HG03342 (cell line): ENCODE measurements at regions not wholly inside any gene's neighbourhood (a gene's known extent, or its start where the extent isn't known, plus 50 kb on each side); places are given as distances from the start of the nearest gene placed in this dataset.

Source experiments
- ATAC-seq: cut with Tn5 transposase; IDR thresholded peaks from one replicate; pipeline ENCODE4 v1.9.1; 2021; ENCODE audit warnings: mild to moderate bottlenecking, moderate library complexity; ENCODE audit not compliant: unreplicated experiment

DNA sequence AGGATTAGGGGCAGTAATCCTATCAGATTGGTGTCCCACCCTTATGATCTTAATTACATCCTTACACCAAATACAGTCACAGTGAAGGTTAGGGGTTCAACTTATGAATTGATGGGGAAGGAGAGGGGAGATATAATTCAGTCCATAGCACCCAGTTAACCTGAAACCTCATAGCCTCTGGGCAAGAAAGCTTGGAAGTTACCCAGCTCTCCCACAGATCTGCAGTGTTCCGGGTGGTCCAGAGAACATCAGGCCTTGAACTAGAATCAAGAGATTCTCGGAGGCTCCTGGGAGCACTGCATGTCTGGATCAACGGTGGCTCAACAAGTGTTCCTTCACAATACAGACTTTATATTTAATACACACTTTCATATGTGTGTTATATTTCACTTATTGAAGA is 392.6 kb upstream of the MARCKS start:
- ATAC-seq, result no peak

DNA sequence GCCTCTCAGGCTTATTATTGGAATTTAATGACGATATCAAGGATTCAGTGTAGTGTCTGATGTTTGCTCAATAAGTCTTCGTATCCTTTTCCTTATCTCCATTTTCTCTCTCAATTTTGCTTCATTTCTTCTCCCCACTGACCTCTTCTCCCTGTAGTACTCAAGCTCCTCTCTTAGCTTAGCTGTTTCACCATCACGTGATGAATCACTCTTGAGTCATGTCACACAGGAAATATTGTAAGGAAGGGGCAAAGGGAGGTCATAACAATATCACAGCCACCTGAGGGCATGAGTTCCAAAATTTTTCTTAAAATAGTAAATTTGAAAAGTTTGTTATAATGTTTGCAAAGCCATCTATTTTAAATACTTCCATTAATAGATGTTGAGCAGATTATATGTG is 392.2 kb upstream of the MARCKS start:
- ATAC-seq, result no peak

DNA sequence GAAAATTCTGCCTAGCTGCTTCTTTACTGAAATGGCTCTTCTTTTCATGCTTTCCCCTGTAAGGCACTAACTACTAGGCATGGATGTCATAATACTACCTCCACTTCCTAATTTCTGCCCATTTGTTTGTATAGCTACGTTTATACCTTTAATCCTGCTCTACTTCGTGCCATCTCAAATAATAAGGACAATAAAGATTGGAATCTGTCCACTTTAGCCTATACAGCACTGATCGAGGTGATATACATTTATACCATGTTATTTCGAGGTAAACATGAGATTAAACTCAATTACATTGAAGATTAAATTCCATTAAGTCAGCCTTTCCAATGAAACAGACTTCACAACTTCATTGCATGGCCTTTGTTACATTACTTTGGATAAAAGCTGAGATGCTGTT is 390.6 kb upstream of the MARCKS start:
- ATAC-seq, result no peak

DNA sequence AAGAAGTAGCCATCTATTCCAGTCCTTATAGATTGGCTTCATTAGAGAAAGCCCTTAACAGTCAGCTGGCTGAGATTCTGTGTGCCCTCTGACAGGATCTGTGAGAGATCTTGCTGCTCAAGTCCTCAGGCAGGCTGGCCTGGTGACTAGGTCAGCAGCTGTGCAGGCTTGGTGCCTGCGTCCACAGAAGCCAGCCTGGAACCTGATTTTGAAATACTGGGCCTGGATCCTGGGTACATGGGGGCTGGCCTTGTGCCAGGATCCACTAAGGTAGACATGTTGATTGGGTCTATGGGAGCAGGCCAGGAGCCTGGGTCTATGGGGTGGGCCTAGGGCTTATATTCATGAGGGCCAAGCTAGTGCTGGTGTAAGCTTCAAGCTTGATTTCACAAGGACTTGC is 381.8 kb upstream of the MARCKS start:
- no peak for ATAC-seq

DNA sequence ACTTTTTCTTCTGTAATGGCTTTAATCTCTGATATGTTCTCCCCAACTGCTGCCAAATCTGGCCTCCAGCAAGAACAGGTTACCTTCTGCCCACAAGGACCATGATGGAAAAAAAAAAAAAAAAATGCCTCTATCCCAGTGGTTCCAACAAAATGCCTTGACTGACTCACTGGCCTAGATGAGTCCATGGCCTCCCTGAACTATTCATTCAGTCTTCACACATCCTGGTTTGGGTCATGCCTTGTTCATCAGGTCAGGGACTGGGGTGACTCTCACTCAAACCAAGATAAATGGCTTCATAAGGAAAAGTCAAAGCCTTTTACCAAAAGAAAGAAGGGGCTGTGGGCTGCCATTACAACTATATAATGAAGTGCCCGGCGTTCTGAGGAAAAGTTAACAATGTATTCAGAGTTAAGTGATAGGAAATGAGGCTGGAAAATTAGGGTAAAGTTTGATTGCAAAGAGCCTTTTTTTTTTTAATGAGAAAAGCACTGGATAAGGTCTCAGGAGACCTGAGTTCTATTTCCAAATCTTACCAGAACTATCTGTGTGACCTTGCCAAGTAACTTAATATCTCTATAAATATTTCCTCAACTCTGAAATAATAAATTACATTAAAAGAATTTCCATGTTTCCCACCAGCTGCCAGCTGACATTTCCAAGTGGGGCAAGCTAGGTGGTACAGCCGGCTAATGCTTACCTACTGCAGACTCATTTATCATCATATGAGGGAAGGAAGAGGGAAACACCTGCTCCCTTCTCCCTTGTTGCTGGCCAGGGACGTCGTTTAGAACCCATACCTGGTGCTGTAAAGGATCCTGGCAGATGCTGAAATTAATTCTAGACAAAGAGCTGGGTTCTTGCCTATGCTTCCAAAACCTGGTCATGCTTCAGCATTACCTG is 380.0 kb upstream of the MARCKS start:
- no peak for ATAC-seq

DNA sequence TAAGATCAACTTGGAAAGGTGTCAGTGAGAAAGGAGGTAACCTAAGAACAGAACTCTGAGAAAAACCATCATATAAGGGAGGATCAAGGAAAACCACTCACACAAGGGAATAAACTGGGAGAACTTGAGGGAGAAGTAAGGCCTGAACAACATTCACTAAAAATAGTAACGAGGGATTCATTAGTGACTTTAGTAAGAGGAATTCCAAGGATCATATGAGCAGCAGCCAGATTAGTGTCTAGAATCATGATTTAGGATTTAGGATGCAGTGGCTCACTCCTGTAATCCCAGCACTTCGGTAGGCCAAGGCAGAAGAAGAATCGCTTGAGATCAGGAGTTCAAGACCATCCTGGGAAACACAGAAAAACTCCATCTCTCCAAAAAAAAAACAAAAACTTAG is 376.5 kb upstream of the MARCKS start:
- no peak for ATAC-seq

DNA sequence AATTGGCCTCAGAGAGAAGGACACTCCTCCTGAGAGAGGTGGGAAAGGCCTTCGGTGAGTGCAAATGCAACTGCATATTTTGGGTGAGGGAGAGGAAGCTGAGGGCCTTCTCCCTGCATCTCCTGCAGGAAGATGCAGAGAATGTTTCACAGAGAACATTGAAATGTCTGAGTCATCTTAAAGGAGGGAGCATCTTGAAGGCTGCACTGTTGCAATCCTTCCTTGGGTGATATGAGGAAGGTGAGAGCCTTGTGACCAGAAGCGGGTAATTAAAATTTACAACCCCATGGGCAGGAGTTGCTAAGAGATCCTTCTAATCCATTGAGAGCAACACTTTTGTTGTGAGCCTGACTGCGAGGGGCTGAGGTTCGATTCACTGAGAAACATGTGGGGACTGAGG is 375.7 kb upstream of the MARCKS start:
- ATAC-seq, result no peak

DNA sequence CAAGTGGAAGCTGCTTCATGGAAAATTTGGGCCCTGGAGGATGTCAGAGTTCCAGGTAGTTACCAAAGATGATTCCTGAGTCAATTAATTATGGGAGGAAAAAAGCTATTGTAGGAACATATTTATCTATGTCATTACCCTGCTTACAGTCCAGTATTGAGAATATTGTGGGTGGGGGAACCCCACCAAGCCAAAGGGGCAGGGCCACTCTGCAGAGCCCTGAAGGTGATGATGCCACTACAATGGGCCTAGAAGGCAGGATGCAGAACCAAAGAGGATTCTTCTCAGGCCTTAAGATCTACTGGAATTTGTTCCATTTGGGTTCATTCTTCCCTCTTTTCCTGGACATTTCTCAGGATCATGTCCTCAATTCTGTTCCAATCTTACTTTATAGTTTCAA is 375.2 kb upstream of the MARCKS start:
- ATAC-seq, result no peak

DNA sequence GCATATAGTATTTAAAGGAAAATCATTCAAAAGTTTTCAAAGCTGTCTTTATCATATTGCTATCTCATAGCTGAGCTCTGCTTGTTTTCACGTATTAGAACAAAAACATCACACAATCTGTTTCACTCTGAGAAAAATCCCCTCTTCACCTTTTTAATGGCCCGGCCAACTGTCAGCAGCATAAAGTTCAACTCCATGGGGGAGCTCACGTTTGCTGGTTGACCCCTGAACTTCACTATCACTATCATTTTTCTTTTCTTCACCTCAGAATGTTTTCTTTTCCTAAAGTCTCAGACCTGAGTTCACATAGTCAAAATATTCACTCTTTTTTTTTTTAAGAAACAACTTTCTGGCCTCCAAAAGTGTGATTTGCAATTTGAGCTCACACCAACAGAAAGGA is 374.4 kb upstream of the MARCKS start:
- no peak for ATAC-seq

DNA sequence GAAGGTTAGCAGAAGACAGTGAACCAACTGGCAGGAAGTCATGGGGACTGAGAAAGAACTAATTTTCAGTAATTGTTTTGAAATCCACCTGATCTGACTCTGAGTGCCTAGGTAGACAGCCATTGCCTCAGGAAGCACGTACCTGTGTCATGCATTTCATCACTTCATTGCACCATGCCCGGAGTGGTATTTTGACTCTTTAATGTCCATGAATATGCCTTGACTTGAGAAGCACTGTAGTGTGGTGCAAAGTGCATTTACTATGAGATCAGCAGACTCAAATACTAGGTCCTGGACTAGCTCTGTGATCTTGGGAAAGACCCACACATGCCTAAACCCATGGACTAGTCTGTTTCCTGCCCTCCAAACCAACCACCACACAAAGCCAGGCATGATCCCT is 370.9 kb upstream of the MARCKS start:
- no peak for ATAC-seq

DNA sequence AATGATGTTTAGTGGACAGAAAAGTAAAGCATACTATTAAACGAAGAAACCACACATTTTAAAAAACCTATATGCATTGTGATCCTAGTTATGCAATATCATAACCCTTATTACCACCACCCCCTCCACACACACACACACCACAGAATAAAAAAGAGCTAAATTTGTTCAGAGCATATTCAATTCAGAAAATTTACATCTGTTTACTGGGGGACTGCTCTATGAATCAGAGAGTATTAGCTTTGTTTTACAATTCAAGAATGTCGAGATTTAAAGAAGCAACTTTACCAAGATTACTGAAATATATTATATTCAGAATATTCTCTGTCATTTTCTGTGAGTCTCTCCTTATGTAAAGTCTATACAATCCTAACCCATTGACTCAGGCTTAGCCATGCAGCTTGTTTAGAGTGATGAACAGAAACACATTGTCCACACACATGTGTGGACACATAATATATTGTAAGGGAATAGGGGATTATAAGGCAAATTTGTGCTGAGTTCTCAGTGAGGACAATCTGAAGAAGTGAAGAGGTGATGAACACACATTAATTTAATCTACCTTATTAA is 369.6 kb upstream of the MARCKS start:
- no peak for ATAC-seq

DNA sequence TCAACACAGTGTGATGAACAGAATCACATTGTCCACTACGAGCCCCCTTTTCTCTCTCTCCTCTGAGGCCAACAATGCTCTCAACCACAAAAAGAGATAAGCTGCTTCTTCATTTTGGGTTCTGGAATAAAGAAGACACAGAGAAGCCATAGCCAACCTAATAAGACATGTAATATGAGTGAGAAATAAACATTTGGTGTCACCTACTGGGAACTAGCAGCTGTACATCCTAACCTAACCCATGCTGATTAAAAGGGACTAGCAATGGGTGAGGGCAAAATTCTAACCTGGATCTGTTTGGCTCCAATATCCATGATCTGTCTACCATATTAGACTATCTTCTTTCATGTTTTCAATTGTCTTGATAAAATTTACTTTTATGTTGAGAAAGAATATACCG is 369.1 kb upstream of the MARCKS start:
- no peak for ATAC-seq

DNA sequence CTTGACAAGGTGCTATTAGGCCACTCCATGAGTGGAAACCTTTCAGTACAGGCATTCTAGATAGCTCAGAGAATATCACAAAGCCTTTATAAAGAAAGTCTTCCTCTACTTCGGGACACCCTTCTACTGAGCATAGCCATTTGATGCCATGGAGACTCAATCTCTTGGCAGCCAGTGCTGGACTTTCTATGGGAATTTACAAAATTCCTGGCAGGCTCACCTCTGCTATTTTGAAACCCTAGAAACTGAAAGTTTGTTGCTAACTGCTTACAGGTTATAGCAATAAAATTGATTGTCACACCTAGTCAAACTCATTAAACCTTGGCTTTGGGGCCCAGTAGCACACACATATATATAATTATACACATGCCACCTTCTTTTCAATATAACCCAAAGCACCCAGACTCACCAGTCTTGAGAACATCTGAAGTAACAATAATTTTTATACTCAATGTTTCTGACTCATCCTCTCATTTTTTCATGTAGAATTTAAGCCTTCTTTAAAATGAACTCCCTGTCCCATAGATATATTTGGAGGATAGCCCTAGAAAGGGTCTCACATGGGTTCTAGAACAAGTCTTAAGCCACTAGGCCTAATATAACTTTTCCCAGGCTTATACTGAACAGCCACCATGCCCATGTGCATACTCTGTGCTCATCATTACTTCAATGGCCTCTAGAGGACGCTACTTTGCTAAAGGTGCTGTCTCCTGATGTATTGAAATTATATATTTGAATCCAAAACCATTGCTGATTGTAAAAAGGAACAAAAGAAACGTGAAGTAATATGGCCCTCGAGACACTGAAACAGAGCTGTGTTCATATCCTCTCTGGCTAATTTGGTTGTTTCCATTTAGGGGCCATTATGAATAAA is 368.1 kb upstream of the MARCKS start:
- ATAC-seq, result no peak

DNA sequence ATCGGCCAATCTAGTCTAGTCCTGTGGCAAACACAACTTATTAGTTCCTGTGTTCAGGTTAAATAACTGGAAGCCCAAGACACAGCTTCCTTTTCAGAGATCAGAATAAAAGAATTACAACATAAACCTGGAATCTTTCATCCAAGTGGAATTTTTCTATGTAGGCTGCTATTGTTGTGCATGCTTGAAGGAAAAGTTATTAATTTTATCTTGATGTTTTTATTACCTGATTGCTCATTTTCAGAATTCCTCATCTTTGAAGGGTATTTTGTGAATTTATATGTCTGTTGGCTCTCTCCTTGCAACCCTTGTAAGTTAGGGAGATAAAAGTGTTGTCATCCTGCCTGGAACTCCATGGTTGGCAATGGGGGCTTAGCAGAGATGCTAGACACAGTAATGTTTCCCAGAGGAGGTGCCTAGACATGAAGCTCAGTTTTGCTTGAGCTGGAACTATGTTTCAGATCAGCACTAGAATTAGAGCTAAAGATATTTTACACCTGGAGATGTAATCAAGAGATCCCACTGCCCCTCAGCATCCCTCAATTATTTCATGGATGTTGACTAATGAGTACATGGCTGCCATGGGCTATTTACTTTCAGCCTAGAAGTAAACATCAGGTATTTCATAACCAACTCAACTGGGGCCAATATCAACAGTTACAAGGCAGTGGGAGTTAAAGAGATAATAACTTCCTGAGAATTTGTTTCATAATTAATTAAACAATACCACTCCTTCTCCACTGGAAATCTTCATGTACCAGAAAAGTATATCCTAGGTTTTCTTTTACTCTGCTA is 367.0 kb upstream of the MARCKS start:
- ATAC-seq, result no peak

DNA sequence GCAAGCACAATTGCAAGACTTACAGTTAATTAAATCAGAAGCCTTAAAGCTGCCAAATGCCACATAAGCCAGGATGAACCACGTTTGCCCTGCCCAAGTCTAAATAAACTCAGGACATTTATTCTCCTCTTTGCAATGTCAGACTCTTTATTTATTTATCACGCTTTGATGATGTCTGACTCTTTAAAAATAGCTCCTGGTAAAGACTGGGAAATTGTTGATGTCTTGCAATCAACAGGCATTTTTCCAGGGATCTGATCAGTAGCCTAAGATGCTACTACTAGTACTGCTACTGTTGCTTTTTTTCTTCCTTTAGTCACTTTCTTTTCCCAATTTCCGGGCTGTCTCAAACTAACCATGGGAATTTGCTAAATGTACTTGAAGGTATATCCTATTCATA is 365.8 kb upstream of the MARCKS start:
- no peak for ATAC-seq

DNA sequence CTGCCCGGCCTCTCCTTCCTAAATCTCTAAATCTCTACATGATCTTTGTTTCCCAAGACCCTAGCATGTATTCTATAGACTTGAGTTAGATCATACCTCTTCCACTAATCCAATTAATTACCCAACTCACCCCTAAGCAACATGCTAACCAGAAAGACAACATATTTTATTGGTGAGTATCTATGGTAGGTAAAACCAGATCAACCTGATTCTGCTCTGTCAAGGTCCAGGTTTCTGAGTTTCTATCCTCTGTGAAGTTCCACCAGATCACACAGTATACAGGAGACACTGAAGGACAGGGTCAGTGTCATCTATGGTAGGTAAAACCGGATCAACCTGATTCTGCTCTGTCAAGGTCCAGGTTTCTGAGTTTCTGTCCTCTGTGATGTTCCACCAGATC is 363.2 kb upstream of the MARCKS start:
- ATAC-seq, result no peak

DNA sequence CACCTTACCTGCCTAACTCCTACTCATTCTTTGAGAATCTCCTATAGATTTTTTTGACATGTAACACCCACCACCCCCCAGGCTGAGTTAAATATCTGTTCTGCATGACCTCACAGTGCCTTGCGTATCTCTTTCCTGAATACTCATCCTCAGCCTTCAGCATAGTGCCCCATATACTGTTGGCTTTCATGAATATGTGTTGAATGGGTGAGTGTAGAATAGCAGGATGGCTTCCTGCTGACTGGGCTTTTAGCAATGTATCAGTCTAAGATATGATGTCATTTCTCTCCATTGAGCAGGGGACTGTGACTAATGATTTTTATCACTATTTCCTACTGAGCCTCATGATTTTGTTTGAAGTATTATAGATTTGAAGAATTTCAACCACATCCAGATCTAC is 361.6 kb upstream of the MARCKS start:
- ATAC-seq, result no peak

DNA sequence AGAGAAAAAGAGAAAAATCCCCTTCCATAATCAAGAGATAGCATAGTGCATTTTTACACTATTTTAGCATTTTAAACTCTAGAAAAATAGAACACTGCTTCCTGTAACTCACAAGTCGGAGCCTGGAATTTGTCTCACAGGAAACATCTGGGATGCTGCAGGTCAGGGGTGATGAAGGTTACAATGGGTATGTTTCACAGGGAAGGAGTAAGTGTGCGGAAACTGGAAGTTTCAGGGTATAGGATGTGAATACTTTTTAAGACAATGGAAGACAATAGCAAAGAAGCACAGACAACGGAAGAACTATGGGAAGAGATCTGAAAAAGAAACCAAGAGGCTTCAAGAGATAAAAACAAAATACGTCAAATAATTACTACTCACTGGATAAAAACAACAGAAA is 361.0 kb upstream of the MARCKS start:
- ATAC-seq, result no peak

DNA sequence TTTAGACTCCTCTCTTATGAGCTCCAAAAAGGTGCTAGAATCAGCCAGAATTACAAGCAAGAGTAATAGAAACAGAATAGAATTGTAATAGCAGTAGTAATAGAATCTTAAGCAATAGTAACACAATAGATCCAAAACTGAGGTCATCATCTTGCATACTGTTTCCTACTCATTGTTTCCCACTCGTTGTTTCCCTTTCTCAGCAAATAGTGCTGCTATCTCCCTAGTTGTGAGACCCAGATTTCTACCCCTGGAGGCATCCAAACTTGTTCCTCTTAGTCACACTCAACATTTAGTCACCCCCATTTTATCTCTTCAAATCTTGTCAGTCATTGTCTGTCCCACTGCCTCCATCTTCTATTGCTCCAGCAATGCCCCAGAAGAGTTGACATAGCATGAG is 356.9 kb upstream of the MARCKS start:
- ATAC-seq, result no peak

DNA sequence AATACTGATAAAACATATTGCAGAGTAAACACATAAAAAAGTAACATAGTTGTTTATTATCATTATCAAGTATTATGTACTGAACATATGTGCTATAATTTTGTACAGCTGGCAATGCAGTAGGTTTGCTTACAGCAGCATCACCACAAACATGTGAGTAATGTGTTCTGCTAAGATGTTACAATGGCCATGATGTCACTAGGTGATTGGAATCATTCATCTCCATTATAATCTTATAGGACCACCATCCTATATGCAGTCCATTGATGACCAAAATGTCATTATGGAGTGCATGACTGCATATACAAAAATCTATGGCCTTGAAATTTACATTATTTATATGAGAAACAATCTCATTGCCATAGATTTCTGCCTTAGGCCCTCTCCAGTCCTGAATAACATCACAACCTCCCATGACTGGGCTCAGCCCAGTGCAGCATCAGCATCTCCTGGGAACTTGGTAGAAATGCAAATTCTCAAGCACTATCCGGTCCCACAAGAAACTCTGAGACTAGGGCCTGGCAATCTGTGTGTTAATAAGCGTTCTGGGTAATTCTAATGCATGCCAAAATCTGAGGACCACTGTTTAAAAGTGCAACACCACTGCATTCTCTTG is 352.0 kb upstream of the MARCKS start:
- ATAC-seq, result no peak

DNA sequence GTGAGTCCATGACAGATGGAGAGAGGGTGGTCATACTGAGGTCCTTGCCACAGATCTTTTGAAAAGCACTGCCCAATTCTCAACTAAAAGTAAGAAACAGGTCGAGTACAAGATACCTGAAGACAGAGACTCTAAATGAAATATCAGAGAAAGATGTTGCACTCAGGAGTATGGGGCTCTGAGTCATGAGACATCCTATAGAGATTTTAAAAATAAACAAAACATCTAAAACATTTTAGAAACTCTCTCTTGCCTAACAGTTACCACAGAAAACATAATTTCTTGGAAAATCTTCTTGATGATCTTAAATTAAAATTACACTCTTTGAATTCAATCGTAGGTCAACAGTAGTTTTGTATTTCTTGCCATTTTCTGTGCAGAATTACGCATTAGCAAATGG is 348.9 kb upstream of the MARCKS start:
- no peak for ATAC-seq
